GM18508 (cell line): ENCODE measurements at regions not wholly inside any gene's neighbourhood (a gene's known extent, or its start where the extent isn't known, plus 50 kb on each side); places are given as distances from the start of the nearest gene placed in this dataset.
"Not testable (repeated sequence)": the region's sequence is repeated elsewhere in the genome, so short reads cannot be mapped to it uniquely, and the experiment has no call there.

Source experiments
- ATAC-seq: cut with Tn5 transposase; IDR thresholded peaks from one replicate; pipeline ENCODE4 v1.9.1; 2021; ENCODE audit warnings: moderate number of reproducible peaks; ENCODE audit not compliant: insufficient read depth, unreplicated experiment

GRCh38 chr6:102766963-102767362 lies 1373.5 kb downstream of the GRIK2 start:
- no peak for ATAC-seq

DNA sequence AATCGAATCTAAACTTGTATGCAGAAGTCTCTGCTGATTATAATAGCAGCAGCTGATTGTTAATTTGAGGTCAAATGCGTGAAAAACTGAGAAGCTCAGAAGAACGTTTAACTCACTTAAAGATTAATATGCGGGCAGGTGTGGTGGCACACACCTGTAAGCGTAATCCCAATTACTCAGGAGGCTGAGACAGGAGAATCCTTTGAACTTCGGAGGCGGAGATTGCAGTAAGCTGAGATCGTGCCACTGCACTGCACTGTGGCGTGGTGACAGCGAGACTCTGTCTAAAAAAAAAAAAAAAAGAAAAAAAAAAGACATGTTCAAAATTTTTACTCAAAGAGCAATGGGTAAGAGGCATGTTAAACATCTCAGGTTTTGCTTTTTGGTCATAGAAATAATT lies 1370.8 kb downstream of the GRIK2 start:
- no peak for ATAC-seq

DNA sequence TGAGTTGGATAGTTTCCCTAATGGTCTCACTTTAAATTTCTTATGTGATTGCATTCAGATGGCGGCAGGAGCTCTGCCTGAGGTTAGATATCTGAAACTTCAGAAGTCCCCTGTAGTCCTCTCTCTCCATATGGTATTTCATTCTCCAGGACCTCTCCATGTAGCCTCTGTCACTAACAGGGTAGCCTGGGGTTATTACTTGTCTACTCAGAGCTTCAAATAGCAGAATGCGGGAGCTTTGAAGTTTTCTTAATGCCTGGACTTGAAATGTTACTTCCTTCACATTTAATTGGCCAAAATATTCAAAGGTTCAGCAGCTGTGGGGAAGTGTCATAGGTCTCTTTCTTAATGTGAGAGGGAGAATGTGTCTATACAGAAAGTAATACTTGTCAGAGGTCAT lies 1370.4 kb downstream of the GRIK2 start:
- no peak for ATAC-seq

- ATAC-seq: no peak
Observed at GRCh38 chr6:102761872-102762271, 1368.4 kb downstream of the GRIK2 start.

GRCh38 chr6:102759415-102759814 lies 1365.9 kb downstream of the GRIK2 start:
- no peak for ATAC-seq

GRCh38 chr6:102758536-102758935 lies 1365.0 kb downstream of the GRIK2 start:
- ATAC-seq: not testable (repeated sequence)

- no peak for ATAC-seq
Observed at GRCh38 chr6:102749210-102749971, 1355.9 kb downstream of the GRIK2 start.

- ATAC-seq: no peak
Observed at GRCh38 chr6:102746941-102747340, 1353.4 kb downstream of the GRIK2 start.

DNA sequence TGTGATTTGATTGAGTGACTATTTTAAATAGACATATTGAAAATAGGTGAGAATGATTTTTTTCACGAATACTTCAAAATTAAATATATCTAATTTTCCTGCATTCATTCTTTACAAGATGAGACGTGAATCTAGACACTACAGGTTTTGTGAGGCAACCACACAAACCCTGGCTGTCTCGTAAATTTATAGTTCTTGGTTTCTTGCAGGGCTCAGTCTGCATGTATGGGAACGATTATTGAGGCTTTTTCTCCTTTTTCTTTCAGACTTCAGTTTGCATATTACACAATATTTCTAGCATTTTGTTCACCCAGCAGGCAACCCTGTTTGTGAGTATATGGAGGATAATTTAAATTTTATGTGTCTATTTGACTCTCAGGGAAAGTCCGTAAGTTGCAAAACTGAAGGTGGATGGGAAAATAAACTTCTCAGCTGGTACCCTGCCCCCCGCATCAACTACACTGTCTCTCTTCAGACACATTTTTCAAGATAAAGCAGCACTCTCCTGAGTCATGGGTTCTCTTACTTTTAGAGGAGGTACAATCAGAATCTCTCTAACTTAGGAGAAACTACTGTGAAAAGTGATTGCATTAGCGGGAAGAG lies 1349.3 kb downstream of the GRIK2 start:
- ATAC-seq: no peak

GRCh38 chr6:102742028-102742427 lies 1348.5 kb downstream of the GRIK2 start:
- ATAC-seq: no peak

DNA sequence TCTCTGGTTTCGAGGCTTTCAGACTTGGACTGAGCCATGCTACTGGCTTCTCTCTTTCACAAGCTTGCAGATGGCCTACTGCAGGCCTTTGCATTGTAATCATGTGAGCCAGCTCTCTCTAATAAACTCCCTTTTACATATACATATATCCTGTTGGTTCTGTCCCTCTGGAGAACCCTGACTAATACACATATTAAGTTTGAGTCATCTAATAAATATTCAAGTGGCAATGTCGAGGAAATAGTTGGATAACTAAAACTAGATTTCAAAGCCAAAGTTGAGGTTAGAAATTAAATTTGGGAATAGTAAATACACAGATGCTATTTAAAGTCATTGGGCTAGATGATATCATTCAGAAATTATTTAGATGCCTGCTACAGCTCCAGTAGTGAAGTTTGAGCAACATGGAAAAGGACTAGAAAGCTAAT lies 1343.4 kb downstream of the GRIK2 start:
- no peak for ATAC-seq

GRCh38 chr6:102732898-102733297 lies 1339.4 kb downstream of the GRIK2 start:
- no peak for ATAC-seq

GRCh38 chr6:102722086-102722485 lies 1328.6 kb downstream of the GRIK2 start:
- ATAC-seq: not testable (repeated sequence)

- no peak for ATAC-seq
Observed at GRCh38 chr6:102717737-102718456, 1324.4 kb downstream of the GRIK2 start.

DNA sequence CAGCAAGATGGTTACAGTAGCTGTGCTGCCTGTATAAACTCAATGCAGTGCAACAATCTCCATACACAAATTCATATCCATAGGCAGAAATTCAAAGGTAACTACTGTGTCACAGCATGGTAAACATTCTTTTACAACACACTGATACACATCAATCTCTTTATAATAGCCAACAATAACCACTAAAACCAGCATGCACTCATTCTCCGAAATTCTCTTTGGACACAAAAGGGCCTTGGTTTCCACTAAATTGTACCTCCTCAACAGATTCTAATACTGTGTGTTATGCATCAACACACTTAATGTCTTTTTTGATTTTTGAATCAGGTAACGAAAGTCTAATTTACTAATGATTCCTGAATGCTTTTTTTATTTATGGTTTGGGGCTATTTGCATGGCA lies 1323.7 kb downstream of the GRIK2 start:
- no peak for ATAC-seq

GRCh38 chr6:102701019-102701418 lies 1307.5 kb downstream of the GRIK2 start:
- no peak for ATAC-seq

GRCh38 chr6:102686461-102686860 lies 1293.0 kb downstream of the GRIK2 start:
- no peak for ATAC-seq

- no peak for ATAC-seq
Observed at GRCh38 chr6:102680413-102680812, 1286.9 kb downstream of the GRIK2 start.

- no peak for ATAC-seq
Observed at GRCh38 chr6:102679865-102680264, 1286.4 kb downstream of the GRIK2 start.

DNA sequence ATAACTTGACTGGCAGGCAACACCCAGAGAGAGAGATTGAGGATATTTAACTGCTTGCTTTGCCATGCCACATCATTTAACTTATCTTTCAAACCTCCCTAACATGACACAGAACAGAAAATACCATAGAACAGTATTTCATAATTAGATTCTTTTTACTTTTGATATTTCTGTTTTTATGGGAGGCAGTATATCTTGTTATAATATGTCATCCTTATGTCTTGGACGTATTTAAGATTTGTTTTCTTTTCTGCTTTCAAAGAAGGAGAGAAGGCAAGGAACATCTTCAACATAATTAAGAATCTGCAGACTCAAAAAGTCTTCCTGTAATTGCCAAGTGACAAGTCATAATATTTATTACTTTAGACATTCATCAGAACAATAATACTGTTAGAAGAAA lies 1283.7 kb downstream of the GRIK2 start:
- ATAC-seq: no peak

- ATAC-seq: no peak
Observed at GRCh38 chr6:102670735-102671134, 1277.2 kb downstream of the GRIK2 start.
